GM18505 (cell line): ENCODE measurements at regions not wholly inside any gene's neighbourhood (a gene's known extent, or its start where the extent isn't known, plus 50 kb on each side); places are given as distances from the start of the nearest gene placed in this dataset.

Experiments used
- ATAC-seq: cut with Tn5 transposase; IDR thresholded peaks from one replicate; pipeline ENCODE4 v1.9.1; 2021; ENCODE audit not compliant: unreplicated experiment
- POLR2A ChIP-seq: IDR thresholded peaks from 4 replicates; pipeline ENCODE4 v1.6.1; 2011; ENCODE audit warnings: borderline replicate concordance; ENCODE audit not compliant: insufficient read depth, insufficient read length; ENCODE audit errors: extremely low read depth

- TF ChIP-seq POLR2A: no peak
- no peak for ATAC-seq
Observed at GRCh38 chr6:165983112-165984072, 184.3 kb downstream of the TBXT start.

- no peak for ATAC-seq
- no peak for TF ChIP-seq POLR2A
Observed at GRCh38 chr6:165978476-165978875, 189.2 kb downstream of the TBXT start.

- no peak for ATAC-seq
Observed at GRCh38 chr6:165976684-165977083, 191.0 kb downstream of the TBXT start.

GRCh38 chr6:165974817-165975216, 192.8 kb downstream of the TBXT start:
- no peak for TF ChIP-seq POLR2A

More at GRCh38 chr6:165976684-165977083, 191.0 kb downstream of the TBXT start:
- TF ChIP-seq POLR2A: no peak

GRCh38 chr6:165973473-165973872, 194.2 kb downstream of the TBXT start:
- no peak for TF ChIP-seq POLR2A
- no peak for ATAC-seq

More at GRCh38 chr6:165974817-165975216, 192.8 kb downstream of the TBXT start:
- no peak for ATAC-seq

GRCh38 chr6:165972139-165972802, 195.4 kb downstream of the TBXT start:
- no peak for TF ChIP-seq POLR2A

GRCh38 chr6:165971202-165971601, 196.4 kb downstream of the TBXT start:
- no peak for TF ChIP-seq POLR2A
- ATAC-seq: no peak

More at GRCh38 chr6:165972139-165972802, 195.4 kb downstream of the TBXT start:
- ATAC-seq: no peak

GRCh38 chr6:165970001-165970400, 197.7 kb downstream of the TBXT start:
- no peak for TF ChIP-seq POLR2A
- no peak for ATAC-seq

GRCh38 chr6:165969184-165969583, 198.5 kb downstream of the TBXT start:
- no peak for TF ChIP-seq POLR2A
- ATAC-seq: no peak

- ATAC-seq: no peak
- no peak for TF ChIP-seq POLR2A
Observed at GRCh38 chr6:165968408-165968807, 199.2 kb downstream of the TBXT start.

- no peak for TF ChIP-seq POLR2A
- no peak for ATAC-seq
Observed at GRCh38 chr6:165967810-165968407, 199.7 kb downstream of the TBXT start.

GRCh38 chr6:165963750-165964149, 203.9 kb downstream of the TBXT start:
- ATAC-seq: no peak
- TF ChIP-seq POLR2A: no peak

- ATAC-seq: no peak
- no peak for TF ChIP-seq POLR2A
Observed at GRCh38 chr6:165962366-165962765, 205.3 kb downstream of the TBXT start.
